ENCODE measurements at regions not wholly inside any gene's neighbourhood (a gene's known extent, or its start where the extent isn't known, plus 50 kb on each side); places are given as distances from the start of the nearest gene placed in this dataset.

DNA sequence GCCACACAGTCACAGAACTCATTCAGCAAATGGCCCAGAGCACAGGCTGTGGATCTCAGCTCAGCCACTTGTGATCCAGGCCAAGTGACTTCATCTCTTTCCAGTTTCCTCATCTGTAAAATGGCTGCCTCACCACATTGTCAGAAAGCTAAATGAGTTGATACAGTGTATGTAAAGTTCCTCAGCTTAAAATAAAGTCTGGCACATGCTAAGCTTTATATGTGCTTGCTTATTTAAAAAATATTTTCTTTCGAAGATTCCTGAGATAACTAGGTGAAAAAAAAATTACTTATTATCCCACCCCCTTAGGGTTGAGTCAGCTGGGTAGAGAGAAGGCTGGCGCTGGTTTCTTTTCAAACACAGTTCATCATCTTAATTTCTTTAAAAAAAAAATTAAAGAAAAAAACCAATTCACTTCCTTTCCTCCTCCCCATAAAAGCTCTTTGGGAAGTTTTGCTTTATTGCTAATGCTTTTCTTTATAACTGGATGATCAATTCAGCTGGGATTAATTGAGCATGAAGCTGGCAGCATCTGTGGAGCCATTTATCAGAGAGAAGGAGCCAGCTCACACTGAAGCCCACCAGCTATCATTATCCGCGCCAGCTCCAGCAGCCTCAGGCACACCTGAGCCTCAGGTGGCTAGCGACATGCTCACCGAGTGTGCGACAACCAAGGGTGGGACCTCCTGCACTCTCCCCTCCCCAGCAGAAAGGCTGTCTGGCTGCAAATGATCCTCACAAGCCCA lies 354.9 kb downstream of the FOXO1 start:
- no peak overlapping the region for H3K4me3 ChIP-seq (ENCODE audit: low read depth, low read length)
- TF ChIP-seq, protein P1, sequence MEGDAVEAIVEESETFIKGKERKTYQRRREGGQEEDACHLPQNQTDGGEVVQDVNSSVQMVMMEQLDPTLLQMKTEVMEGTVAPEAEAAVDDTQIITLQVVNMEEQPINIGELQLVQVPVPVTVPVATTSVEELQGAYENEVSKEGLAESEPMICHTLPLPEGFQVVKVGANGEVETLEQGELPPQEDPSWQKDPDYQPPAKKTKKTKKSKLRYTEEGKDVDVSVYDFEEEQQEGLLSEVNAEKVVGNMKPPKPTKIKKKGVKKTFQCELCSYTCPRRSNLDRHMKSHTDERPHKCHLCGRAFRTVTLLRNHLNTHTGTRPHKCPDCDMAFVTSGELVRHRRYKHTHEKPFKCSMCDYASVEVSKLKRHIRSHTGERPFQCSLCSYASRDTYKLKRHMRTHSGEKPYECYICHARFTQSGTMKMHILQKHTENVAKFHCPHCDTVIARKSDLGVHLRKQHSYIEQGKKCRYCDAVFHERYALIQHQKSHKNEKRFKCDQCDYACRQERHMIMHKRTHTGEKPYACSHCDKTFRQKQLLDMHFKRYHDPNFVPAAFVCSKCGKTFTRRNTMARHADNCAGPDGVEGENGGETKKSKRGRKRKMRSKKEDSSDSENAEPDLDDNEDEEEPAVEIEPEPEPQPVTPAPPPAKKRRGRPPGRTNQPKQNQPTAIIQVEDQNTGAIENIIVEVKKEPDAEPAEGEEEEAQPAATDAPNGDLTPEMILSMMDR (IDR thresholded peaks at IDR 0.05; ENCODE audit: insufficient read depth, low read depth, low read length, missing control alignments) = no peak
- no peak for DNase-seq (ENCODE audit: low read depth)

GRCh38 chr13:40313269-40314200 lies 352.9 kb downstream of the FOXO1 start:
- no peak for DNase-seq (ENCODE audit: low read depth)
- TF ChIP-seq, protein P1 (IDR thresholded peaks at IDR 0.05; ENCODE audit: insufficient read depth, low read depth, low read length, missing control alignments) = no peak
- no peak overlapping the region for H3K4me3 ChIP-seq (ENCODE audit: low read depth, low read length)

GRCh38 chr13:40315416-40316064 lies 350.9 kb downstream of the FOXO1 start:
- DNase-seq (ENCODE audit: low read depth) = peak; percentile 48
- peak overlapping the region; percentile 7; the same call in 1 of the 2 replicates for H3K4me3 ChIP-seq (ENCODE audit: low read depth, low read length)
- TF ChIP-seq, protein P1 (IDR thresholded peaks at IDR 0.05; ENCODE audit: insufficient read depth, low read depth, low read length, missing control alignments) = no peak

DNA sequence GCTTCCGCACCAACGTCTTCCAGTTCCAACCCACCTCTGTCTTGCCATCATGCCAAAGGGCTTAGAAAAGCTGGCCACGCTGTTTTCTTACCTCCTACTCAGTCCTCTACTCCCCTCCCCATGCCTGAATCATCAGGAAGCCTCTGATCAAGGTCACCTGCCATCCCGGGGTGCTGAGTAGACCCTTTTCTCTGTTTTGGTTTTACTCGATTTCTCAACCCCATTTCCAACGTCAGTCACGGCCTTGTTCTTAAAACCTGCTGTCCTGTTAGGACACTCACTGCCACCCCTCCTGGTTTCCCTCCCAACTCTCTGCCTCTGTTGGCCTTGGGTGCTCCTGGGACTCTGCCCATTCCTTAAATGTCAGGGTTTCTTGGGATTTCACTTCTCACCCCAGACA lies 350.1 kb downstream of the FOXO1 start:
- DNase-seq (ENCODE audit: low read depth) = no peak
- H3K4me3 ChIP-seq (ENCODE audit: low read depth, low read length) = no peak overlapping the region
- TF ChIP-seq, protein P1 (IDR thresholded peaks at IDR 0.05; ENCODE audit: insufficient read depth, low read depth, low read length, missing control alignments) = no peak

GRCh38 chr13:40317980-40318327 lies 348.5 kb downstream of the FOXO1 start:
- DNase-seq (ENCODE audit: low read depth) = peak; percentile 33
- TF ChIP-seq, protein P1 (IDR thresholded peaks at IDR 0.05; ENCODE audit: insufficient read depth, low read depth, low read length, missing control alignments) = no peak
- no peak overlapping the region for H3K4me3 ChIP-seq (ENCODE audit: low read depth, low read length)

GRCh38 chr13:40318366-40318765 lies 348.1 kb downstream of the FOXO1 start:
- no peak overlapping the region for H3K4me3 ChIP-seq (ENCODE audit: low read depth, low read length)
- no peak for DNase-seq (ENCODE audit: low read depth)
- TF ChIP-seq, protein P1 (IDR thresholded peaks at IDR 0.05; ENCODE audit: insufficient read depth, low read depth, low read length, missing control alignments) = no peak
